ENCODE measurements at regions not wholly inside any gene's neighbourhood (a gene's known extent, or its start where the extent isn't known, plus 50 kb on each side); places are given as distances from the start of the nearest gene placed in this dataset.

GRCh38 chr3:102238362-102238761 is 196.5 kb upstream of the ZPLD1 start:
- DNase-seq: no peak

DNA sequence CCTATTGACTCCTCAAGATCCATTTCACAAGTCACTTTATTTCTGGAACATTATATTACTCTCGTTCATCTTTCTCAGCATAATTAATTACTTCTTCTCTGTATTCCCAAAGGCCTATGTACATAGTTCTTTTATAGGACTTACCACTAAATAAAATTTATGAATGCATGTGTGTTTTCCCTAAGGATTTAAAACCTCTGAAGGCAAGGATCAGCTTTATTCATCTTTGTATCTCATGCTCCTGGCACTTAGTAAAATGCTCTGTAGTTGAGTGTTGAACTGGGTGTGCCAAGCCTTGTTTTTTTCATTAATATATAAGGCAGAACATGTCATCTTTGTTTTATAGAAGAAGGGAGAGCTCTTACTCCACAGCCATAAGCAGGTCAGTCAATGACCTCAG is 194.1 kb upstream of the ZPLD1 start:
- no peak for DNase-seq

GRCh38 chr3:102248981-102249705 is 185.7 kb upstream of the ZPLD1 start:
- DNase-seq: no peak

DNA sequence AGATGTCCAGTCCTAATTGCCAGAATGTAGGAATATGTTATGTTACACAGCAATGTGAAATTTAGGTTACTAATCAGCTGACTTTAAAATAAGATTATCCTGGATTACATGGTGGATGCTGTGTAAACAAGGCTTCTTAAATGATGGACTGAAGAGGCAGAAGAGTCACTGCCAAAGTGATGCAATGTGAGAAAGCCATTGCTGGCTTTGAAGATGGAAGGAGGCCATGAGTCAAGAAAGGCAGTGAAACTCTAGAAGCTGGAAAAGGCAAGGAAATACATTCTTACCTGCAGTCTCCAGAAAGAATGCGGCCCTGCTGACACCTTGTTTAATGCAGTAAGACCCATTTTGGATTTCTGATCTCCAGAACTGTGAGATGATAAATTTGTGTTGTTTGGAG is 179.1 kb upstream of the ZPLD1 start:
- no peak for DNase-seq

DNA sequence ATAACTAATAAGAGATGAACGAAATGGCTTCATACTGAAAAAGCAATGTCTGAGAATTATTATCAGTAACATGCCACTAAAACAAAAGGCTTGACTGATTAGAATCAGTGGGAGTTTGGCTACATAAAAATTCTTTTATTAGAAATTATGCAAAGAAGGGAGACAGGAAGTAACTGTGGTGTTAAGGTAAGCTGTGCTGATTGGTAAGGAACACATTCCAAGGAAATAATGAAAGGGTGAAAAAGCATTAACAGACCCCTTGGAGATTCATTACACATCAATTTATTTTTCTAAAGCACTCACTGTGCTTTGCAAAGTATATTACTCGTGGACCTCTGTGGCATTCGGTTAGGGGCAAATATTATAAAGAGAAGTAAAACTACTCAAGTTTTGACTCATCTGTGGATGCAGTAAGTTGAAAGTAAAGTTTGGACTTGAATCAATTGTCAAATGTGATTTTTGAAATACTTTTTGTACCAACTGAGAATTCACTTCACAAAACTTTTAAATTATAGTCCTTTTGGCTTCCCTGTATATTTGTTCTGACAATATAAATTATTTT is 176.1 kb upstream of the ZPLD1 start:
- no peak for DNase-seq

DNA sequence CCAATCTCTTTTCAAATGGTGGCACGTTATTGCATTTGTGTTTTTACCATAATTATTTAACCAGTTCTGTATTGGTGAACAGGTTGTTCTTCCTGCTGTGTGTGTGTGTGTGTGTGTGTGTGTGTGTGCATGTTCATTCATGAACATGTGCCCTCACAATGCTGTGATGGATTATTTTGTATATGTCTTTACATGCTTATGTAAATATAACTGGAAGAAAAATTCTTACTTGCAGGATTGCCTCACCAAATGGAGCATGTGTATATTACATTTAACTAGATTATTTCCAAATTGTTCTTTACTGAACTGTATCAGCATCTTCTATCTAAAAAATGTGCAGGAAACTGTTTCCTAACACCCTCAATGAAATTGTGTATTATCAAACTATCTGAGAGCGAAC is 175.2 kb upstream of the ZPLD1 start:
- no peak for DNase-seq

- no peak for DNase-seq
These were observed 169.1 kb upstream of the ZPLD1 start for GRCh38 chr3:102265720-102266119.

DNA sequence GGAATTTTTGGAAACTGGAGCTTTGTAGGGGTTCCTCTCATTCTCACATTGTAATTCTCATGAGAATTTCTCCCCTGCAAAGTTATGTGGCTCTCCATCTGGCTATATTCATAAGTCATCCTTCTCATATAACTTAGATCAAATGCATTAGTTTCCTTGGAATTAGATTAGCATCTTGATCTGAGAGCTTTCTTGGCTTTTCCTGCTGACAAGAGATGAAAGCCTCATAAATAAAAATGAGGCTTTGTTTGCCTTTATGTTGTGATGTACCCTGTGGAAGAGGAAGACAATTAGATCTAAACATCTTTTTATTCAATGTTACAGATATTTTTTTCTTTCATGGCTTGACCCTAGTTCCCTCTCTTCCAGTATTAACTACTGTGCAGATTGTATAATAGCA is 165.4 kb upstream of the ZPLD1 start:
- DNase-seq: no peak

- DNase-seq: no peak
These were observed 144.6 kb upstream of the ZPLD1 start for GRCh38 chr3:102290241-102290640.

GRCh38 chr3:102295756-102296155 is 139.1 kb upstream of the ZPLD1 start:
- no peak for DNase-seq

DNA sequence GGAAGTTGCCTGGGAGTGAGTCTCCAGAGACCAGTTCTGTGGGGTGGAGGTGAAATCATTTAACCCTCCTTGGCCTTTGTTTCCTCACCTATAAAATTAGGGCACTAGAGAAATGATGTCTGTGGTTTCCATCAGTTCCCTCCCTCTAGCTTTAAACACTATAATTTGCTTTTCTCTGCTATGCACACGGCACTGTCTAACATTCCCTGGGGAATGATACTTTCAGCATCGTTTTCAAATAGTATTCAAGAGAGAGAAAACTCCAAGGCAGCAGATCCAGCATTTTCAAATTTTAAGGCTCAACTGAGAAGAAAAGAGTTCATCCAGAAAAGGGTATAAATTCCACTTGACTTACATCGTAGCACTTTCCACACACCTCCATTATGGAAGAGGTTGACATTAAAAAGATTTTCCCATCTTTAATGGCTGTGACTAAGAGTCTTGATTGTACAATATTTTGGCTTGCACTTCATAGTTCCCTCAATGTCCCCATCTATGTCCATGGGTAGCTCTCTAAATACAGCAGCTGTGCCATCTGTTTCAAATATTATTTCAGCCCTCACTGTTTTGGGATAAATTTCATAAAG is 137.7 kb upstream of the ZPLD1 start:
- DNase-seq: no peak

GRCh38 chr3:102299125-102299877 is 135.5 kb upstream of the ZPLD1 start:
- no peak for DNase-seq

DNA sequence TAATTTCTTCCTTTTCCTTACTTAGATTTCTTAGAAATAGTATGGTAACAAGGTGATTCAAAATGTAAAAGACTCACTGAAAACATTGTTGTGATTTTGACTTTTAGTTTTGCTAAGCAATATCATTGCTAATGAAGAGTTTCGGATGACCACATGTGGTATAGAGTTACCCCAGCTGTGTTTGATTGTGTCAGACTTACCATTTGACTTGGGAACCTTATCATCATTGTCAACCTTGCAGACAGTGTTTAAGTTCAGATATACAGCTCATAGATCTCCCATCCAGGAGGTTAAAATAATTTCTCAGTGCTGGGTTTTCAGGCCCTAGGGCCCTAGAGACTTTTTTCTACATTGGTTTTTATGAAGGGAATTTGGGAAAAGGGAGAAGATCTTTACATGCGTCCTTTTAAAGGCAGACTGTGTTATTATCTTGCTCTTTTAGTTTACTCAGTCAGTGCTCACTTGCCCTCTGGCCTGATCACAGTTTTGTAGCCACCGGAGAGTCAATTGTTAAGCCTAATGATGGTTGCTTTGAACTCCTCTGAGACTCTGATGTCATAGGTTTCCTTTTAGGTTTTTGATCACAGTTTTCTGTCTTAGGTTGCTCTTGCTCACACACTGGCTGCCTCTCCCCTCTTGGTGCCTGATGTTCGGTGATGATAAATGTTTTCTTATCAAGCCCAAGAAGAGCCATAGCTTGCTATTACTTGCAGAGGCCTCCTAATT is 133.5 kb upstream of the ZPLD1 start:
- no peak for DNase-seq

DNA sequence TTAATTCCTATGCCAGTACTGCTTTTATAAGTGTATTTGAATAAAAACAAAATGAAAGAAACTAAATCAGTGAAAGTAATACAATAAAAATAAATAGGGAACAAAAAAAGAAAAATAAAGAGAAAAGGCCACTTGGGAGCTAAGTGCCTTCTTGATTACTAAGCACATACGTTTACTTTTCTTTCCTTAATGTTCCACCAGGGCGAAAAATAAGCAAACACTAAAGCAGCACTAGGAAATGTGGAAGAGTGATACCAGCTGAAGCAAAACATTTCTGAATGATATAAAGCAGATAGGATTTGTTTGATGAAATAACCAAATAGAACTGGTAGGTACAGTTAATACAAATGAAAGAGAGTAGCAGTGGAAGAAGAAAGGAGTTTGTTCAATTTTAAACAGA is 132.8 kb upstream of the ZPLD1 start:
- DNase-seq: no peak

- no peak for DNase-seq
These were observed 130.3 kb upstream of the ZPLD1 start for GRCh38 chr3:102304550-102304949.

GRCh38 chr3:102307442-102307841 is 127.4 kb upstream of the ZPLD1 start:
- DNase-seq: no peak

- DNase-seq: no peak
These were observed 105.7 kb upstream of the ZPLD1 start for GRCh38 chr3:102329066-102329465.

GRCh38 chr3:102329561-102329960 is 105.3 kb upstream of the ZPLD1 start:
- no peak for DNase-seq

DNA sequence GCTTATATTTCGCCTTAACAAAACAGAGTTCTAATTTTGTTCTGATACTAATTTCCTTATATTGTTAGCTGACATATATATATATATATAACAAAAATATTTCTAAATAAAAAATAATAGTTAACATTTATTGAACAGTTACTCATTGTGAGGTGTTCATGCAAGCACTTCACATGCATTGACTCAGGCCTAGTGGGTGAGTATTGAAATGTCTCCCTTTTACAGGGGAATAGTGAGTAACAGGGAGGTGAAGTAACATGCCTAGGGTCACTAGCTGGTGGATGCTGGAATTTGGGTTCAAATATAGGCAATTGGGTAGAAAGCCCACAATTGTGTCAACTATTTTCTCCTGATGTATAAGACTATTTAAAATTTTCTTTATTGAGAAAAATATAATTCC is 102.6 kb upstream of the ZPLD1 start:
- no peak for DNase-seq

DNA sequence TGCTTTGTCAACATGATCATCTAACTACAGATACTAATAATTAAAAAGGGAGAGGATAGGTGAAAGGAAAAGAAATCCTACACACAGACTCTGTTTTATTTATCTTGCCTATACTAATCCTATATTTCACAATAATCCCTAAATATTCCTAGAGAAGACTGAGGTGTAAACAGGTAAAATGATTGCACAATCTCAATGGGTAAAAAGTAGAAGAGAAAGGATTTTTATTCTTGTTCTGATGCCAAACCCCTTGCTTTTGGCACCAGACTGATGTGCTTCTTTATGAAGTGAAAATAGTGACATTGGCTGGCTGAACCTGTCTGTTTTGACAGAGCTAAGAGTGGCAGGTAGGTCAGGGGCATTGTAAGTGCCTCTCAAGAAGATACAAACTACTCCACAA is 101.9 kb upstream of the ZPLD1 start:
- no peak for DNase-seq

- DNase-seq: no peak
These were observed 98.7 kb upstream of the ZPLD1 start for GRCh38 chr3:102336130-102336529.

DNA sequence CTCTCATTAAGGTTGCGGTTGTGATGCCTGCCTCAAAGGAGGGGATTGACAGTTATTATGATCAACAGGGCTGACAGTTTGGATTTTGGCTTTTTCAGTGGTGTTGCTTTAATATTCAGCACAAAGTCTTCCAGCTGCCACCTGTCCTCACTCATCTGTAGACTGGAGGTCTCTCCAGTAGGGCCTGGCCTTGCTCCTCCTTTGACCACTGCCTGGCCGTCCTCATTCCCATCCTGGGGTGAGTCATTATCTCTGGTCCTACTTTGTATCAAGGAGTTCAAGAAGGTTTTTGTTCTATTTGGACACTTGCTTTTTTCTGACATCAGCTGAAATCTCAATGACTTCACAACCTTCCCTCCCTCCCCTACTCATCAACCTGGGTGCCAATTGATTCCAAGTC is 95.1 kb upstream of the ZPLD1 start:
- no peak for DNase-seq

GRCh38 chr3:102346897-102347296 is 87.9 kb upstream of the ZPLD1 start:
- DNase-seq: no peak
